DOHH2 (cell line): ENCODE measurements at regions not wholly inside any gene's neighbourhood (a gene's known extent, or its start where the extent isn't known, plus 50 kb on each side); places are given as distances from the start of the nearest gene placed in this dataset.

ENCODE experiments used
- H3F3A ChIP-seq: fragments of 200-600 bp; sonication (generic), shearing (Covaris generic); 2 replicates; pipeline ENCODE4 v1.6.0; 2016; ENCODE audit warnings: antibody characterized with exemption, mild to moderate bottlenecking; ENCODE audit not compliant: control insufficient read depth, insufficient read depth
- H3K27ac ChIP-seq: fragments of 200-600 bp; sonication (generic); 2 replicates; pipeline ENCODE4 v1.5.1; 2014; ENCODE audit warnings: low read depth, mild to moderate bottlenecking, low read length, moderate library complexity
- H3K27me3 ChIP-seq: fragments of 200-600 bp; sonication (generic); 2 replicates; pipeline ENCODE4 v1.6.1; 2014; ENCODE audit warnings: mild to moderate bottlenecking, low read length, mixed read lengths; ENCODE audit not compliant: control insufficient read depth
- H3K36me3 ChIP-seq: fragments of 200-600 bp; sonication (generic); 2 replicates; pipeline ENCODE4 v1.6.1; 2014; ENCODE audit warnings: mild to moderate bottlenecking, low read length, moderate library complexity, mixed read lengths; ENCODE audit not compliant: control insufficient read depth
- H3K4me1 ChIP-seq: fragments of 200-600 bp; sonication (generic); 2 replicates; pipeline ENCODE4 v1.6.1; 2014; ENCODE audit warnings: mild to moderate bottlenecking, low read length, mixed read lengths; ENCODE audit not compliant: control insufficient read depth
- H3K4me2 ChIP-seq: fragments of 200-600 bp; sonication (generic); 2 replicates; pipeline ENCODE4 v1.6.0; 2014; ENCODE audit warnings: mild to moderate bottlenecking, low read length, moderate library complexity
- H3K4me3 ChIP-seq: fragments of 200-600 bp; sonication (generic); 2 replicates; pipeline ENCODE4 v1.5.1; 2014; ENCODE audit warnings: mild to moderate bottlenecking, low read length, mixed read lengths
- H3K79me2 ChIP-seq: fragments of 200-600 bp; sonication (generic); 2 replicates; pipeline ENCODE4 v1.6.1; 2014; ENCODE audit warnings: mild to moderate bottlenecking, low read length, mixed read lengths; ENCODE audit not compliant: control insufficient read depth
- H3K9me2 ChIP-seq: fragments of 200-600 bp; sonication (generic); replicated peaks from 2 replicates; pipeline ENCODE4 v1.6.1; 2014; ENCODE audit warnings: mild to moderate bottlenecking, low read length, mixed read lengths; ENCODE audit not compliant: control insufficient read depth
- H3K9me3 ChIP-seq: fragments of 200-600 bp; sonication (generic); 2 replicates; pipeline ENCODE4 v1.6.1; 2014; ENCODE audit warnings: antibody characterized with exemption, low read length, mixed read lengths; ENCODE audit not compliant: control insufficient read depth, insufficient read depth
- H4K20me1 ChIP-seq: fragments of 200-600 bp; sonication (generic); 2 replicates; pipeline ENCODE4 v1.6.0; 2014; ENCODE audit warnings: low read depth, mild to moderate bottlenecking, antibody characterized with exemption, low read length, moderate library complexity; ENCODE audit not compliant: control insufficient read depth, insufficient read depth
- EZH2phosphoT487 ChIP-seq: fragments of 200-600 bp; sonication (generic); IDR thresholded peaks from 2 replicates; pipeline ENCODE4 v1.6.1; 2017; ENCODE audit warnings: borderline replicate concordance, mild to moderate bottlenecking, antibody characterized with exemption, low read length, moderate library complexity, mixed read lengths
- TF ChIP-seq, protein P1 (sequence below): fragments of 200-600 bp; sonication (generic); IDR thresholded peaks from one replicate; pipeline ENCODE4 v1.5.1; 2014; ENCODE audit warnings: antibody characterized with exemption, mild to moderate bottlenecking, low read depth, low read length; ENCODE audit not compliant: poor library complexity, severe bottlenecking

- no peak overlapping the region for H3K4me2 ChIP-seq
- peaks cover 4% of the 10 kb centered on the region; the same call in 1 of the 2 replicates for H3K9me3 ChIP-seq
- H3K4me1 ChIP-seq, result no peaks in the 10 kb centered on the region
- no peaks in the 10 kb centered on the region for H4K20me1 ChIP-seq
- TF ChIP-seq, protein P1, sequence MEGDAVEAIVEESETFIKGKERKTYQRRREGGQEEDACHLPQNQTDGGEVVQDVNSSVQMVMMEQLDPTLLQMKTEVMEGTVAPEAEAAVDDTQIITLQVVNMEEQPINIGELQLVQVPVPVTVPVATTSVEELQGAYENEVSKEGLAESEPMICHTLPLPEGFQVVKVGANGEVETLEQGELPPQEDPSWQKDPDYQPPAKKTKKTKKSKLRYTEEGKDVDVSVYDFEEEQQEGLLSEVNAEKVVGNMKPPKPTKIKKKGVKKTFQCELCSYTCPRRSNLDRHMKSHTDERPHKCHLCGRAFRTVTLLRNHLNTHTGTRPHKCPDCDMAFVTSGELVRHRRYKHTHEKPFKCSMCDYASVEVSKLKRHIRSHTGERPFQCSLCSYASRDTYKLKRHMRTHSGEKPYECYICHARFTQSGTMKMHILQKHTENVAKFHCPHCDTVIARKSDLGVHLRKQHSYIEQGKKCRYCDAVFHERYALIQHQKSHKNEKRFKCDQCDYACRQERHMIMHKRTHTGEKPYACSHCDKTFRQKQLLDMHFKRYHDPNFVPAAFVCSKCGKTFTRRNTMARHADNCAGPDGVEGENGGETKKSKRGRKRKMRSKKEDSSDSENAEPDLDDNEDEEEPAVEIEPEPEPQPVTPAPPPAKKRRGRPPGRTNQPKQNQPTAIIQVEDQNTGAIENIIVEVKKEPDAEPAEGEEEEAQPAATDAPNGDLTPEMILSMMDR, result no peak
- no peak for TF ChIP-seq EZH2phosphoT487
- H3K27ac ChIP-seq, result no peak overlapping the region
- H3K4me3 ChIP-seq, result no peak overlapping the region
- H3K79me2 ChIP-seq, result no peaks in the 10 kb centered on the region
- H3K36me3 ChIP-seq, result no peaks in the 10 kb centered on the region
- no peaks in the 10 kb centered on the region for H3K9me2 ChIP-seq
- no peaks in the 10 kb centered on the region for H3K27me3 ChIP-seq
- no peaks in the 10 kb centered on the region for H3F3A ChIP-seq
These were observed 1486.6 kb downstream of the PCDH7 start for GRCh38 chr4:32206756-32207155.

DNA sequence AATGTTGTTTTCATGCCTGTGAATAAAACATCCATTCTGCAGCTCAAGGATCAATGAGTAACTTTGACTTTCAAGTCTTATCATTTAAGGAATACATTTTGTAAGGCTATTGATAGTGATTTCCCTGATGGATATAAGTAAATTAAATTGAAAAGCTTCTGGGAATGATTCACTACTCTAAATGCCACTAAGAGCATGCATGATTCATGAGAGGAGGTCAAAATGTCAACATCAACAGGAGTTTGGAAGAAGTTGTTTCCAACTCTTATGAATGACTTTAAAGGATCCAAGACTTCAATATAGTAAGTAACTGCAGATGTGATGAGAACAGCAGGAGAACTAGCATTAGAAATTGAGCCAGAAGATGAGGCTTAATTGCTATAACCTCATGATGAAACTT lies 1487.3 kb downstream of the PCDH7 start:
- H3K36me3 ChIP-seq, result no peaks in the 10 kb centered on the region
- no peaks in the 10 kb centered on the region for H3F3A ChIP-seq
- no peaks in the 10 kb centered on the region for H3K9me2 ChIP-seq
- no peak overlapping the region for H3K4me2 ChIP-seq
- H3K79me2 ChIP-seq, result no peaks in the 10 kb centered on the region
- H3K27me3 ChIP-seq, result no peaks in the 10 kb centered on the region
- no peak overlapping the region for H3K4me3 ChIP-seq
- H4K20me1 ChIP-seq, result no peaks in the 10 kb centered on the region
- H3K4me1 ChIP-seq, result no peaks in the 10 kb centered on the region
- H3K27ac ChIP-seq, result no peak overlapping the region
- H3K9me3 ChIP-seq, result peaks cover 4% of the 10 kb centered on the region; the same call in 1 of the 2 replicates
- TF ChIP-seq, protein P1, result no peak
- no peak for TF ChIP-seq EZH2phosphoT487

GRCh38 chr4:32215277-32215676 lies 1495.1 kb downstream of the PCDH7 start:
- Histone ChIP-seq H3K27me3 (no peaks in the 10 kb centered on the region), H3K4me2 (no peak overlapping the region), H3K4me3 (no peak overlapping the region), H3K4me1 (no peaks in the 10 kb centered on the region), H3K36me3 (no peaks in the 10 kb centered on the region), H3F3A (no peaks in the 10 kb centered on the region), H4K20me1 (no peaks in the 10 kb centered on the region), H3K9me3 (no peaks in the 10 kb centered on the region; the same call in 1 of the 2 replicates), H3K9me2 (no peaks in the 10 kb centered on the region), H3K27ac (no peak overlapping the region), H3K79me2 (no peaks in the 10 kb centered on the region)
- no peak for TF ChIP-seq EZH2phosphoT487
- TF ChIP-seq, protein P1, result no peak
